IMR-90 (cell line): ENCODE measurements at regions not wholly inside any gene's neighbourhood (a gene's known extent, or its start where the extent isn't known, plus 50 kb on each side); places are given as distances from the start of the nearest gene placed in this dataset.

Source experiments
- ATAC-seq: fragments of 200-7000 bp; cut with Tn5 transposase; 2 replicates; pipeline ENCODE4 v1.9.1; 2020; ENCODE audit warnings: low read depth, mild to moderate bottlenecking, moderate library complexity
- BruUV-seq: library from RNA; stranded (reverse); fragments of 400-500 nt; replicated peaks from 2 replicates; lab custom pipeline; 2021; lab: Mats Ljungman, UMichigan
- CTCF ChIA-PET: fragments of 300-600 bp; formaldehyde crosslinking; extraction: SDS; loops from one replicate; lab custom pipeline; 2021; ENCODE audit warnings: antibody characterized with exemption; lab: Yijun Ruan, JAX
- POLR2A ChIA-PET: fragments of 300-600 bp; sonication (Branson Sonifier 250); formaldehyde crosslinking; loops from one replicate; lab custom pipeline; 2022; ENCODE audit warnings: antibody characterized with exemption; ENCODE audit not compliant: unreplicated experiment; lab: Charles Lee
- DNase-seq: peaks from one replicate; pipeline ENCODE4 v3.0.0; 2013
- H2AFZ ChIP-seq: replicated peaks from 2 replicates; pipeline ENCODE3; 2013; ENCODE audit warnings: low read length, mild to moderate bottlenecking; ENCODE audit not compliant: poor library complexity
- H2AK5ac ChIP-seq: 2 replicates; pipeline ENCODE4 v1.6.1; 2013; ENCODE audit warnings: low read depth, low read length, inconsistent platforms
- H2AK9ac ChIP-seq: replicated peaks from 2 replicates; pipeline ENCODE3; 2013; ENCODE audit warnings: mild to moderate bottlenecking, low read depth, low read length, moderate library complexity; ENCODE audit not compliant: poor library complexity
- H2BK120ac ChIP-seq: 2 replicates; pipeline ENCODE4 v1.6.1; 2013; ENCODE audit warnings: low read depth, low read length, inconsistent platforms
- H2BK15ac ChIP-seq: 3 replicates; pipeline ENCODE4 v1.6.1; 2013; ENCODE audit warnings: low read depth, low read length, inconsistent platforms
- H2BK20ac ChIP-seq: 2 replicates; pipeline ENCODE4 v1.6.1; 2013; ENCODE audit warnings: low read depth, mild to moderate bottlenecking, inconsistent platforms, low read length, moderate library complexity
- H2BK5ac ChIP-seq: 2 replicates; pipeline ENCODE4 v1.6.1; 2013; ENCODE audit warnings: mild to moderate bottlenecking, low read depth, low read length, inconsistent platforms; ENCODE audit not compliant: poor library complexity, severe bottlenecking
- H3K14ac ChIP-seq: replicated peaks from 2 replicates; pipeline ENCODE4 v1.6.1; 2013; ENCODE audit warnings: low read depth, low read length, inconsistent platforms
- H3K18ac ChIP-seq: 2 replicates; pipeline ENCODE4 v1.6.1; 2013; ENCODE audit warnings: low read depth, low read length, control low read depth
- H3K23ac ChIP-seq: 2 replicates; pipeline ENCODE4 v1.6.1; 2013; ENCODE audit warnings: low read depth, low read length, inconsistent platforms
- H3K27ac ChIP-seq: 2 replicates; pipeline ENCODE4 v1.5.1; 2013; ENCODE audit warnings: mild to moderate bottlenecking, control low read depth, low read length; ENCODE audit not compliant: insufficient read depth
- H3K27me3 ChIP-seq: 2 replicates; pipeline ENCODE4 v1.6.1; 2013; ENCODE audit warnings: low read length; ENCODE audit not compliant: control insufficient read depth, insufficient read depth
- H3K36me3 ChIP-seq: 2 replicates; pipeline ENCODE4 v1.6.1; 2013; ENCODE audit warnings: low read length, mixed read lengths; ENCODE audit not compliant: control insufficient read depth, insufficient read depth
- H3K4ac ChIP-seq: 2 replicates; pipeline ENCODE4 v1.6.1; 2013; ENCODE audit warnings: low read depth, low read length, inconsistent platforms
- H3K4me1 ChIP-seq: 2 replicates; pipeline ENCODE4 v1.6.1; 2013; ENCODE audit warnings: low read length, mixed read lengths; ENCODE audit not compliant: control insufficient read depth, insufficient read depth
- H3K4me2 ChIP-seq: 2 replicates; pipeline ENCODE4 v1.6.1; 2013; ENCODE audit warnings: low read depth, mild to moderate bottlenecking, control low read depth, low read length, moderate library complexity
- H3K4me3 ChIP-seq: 2 replicates; pipeline ENCODE4 v1.5.1; 2013; ENCODE audit warnings: low read depth, mild to moderate bottlenecking, control low read depth, low read length, moderate library complexity; ENCODE audit not compliant: insufficient read depth
- H3K56ac ChIP-seq: 2 replicates; pipeline ENCODE4 v1.6.1; 2013; ENCODE audit warnings: low read length, inconsistent platforms; ENCODE audit not compliant: insufficient read depth; ENCODE audit errors: extremely low read depth
- H3K79me1 ChIP-seq, 2 experiments: 2 replicates each; pipeline ENCODE4 v1.6.1; 2013; ENCODE audit warnings: low read length in 2 of 2, inconsistent platforms in 1 of 2, low read depth in 1 of 2
- H3K9ac ChIP-seq: 2 replicates; pipeline ENCODE4 v1.6.1; 2013; ENCODE audit warnings: low read depth, low read length, control low read depth
- H3K9me1 ChIP-seq: 2 replicates; pipeline ENCODE4 v1.6.1; 2013; ENCODE audit warnings: low read length, inconsistent platforms; ENCODE audit not compliant: insufficient read depth
- H3K9me3 ChIP-seq: 2 replicates; pipeline ENCODE4 v1.6.1; 2013; ENCODE audit warnings: low read length; ENCODE audit not compliant: control insufficient read depth, insufficient read depth
- H4K20me1 ChIP-seq: 2 replicates; pipeline ENCODE4 v1.6.1; 2013; ENCODE audit warnings: low read length, inconsistent platforms; ENCODE audit not compliant: insufficient read depth
- H4K5ac ChIP-seq: 2 replicates; pipeline ENCODE4 v1.6.1; 2013; ENCODE audit warnings: mild to moderate bottlenecking, low read depth, low read length, control low read depth
- H4K8ac ChIP-seq, 2 experiments: 2 replicates each; pipeline ENCODE4 v1.6.1; 2013; ENCODE audit warnings: low read depth in 2 of 2, low read length in 2 of 2, control low read depth in 1 of 2, inconsistent platforms in 1 of 2
- H4K91ac ChIP-seq: 2 replicates; pipeline ENCODE4 v1.6.1; 2013; ENCODE audit warnings: low read depth, low read length, inconsistent platforms; ENCODE audit not compliant: insufficient read depth
- CTCF ChIP-seq: conservative IDR thresholded peaks from 2 replicates; pipeline ENCODE4 v1.5.1; 2012; ENCODE audit warnings: mild to moderate bottlenecking, low read depth, low read length, improper control_type of control experiment
- FOS ChIP-seq: fragments of 150-350 bp; IDR thresholded peaks from 2 replicates; pipeline ENCODE4 v1.6.1; 2016; ENCODE audit warnings: low read depth, low read length
- MAFK ChIP-seq: IDR thresholded peaks from 2 replicates; pipeline ENCODE4 v1.6.1; 2012; ENCODE audit warnings: low read depth, low read length, improper control_type of control experiment
- MAZ ChIP-seq: IDR thresholded peaks from 2 replicates; pipeline ENCODE4 v1.6.1; 2012; ENCODE audit warnings: low read depth, mild to moderate bottlenecking, low read length, improper control_type of control experiment, moderate library complexity, borderline replicate concordance
- MXI1 ChIP-seq: IDR thresholded peaks from 2 replicates; pipeline ENCODE4 v1.6.1; 2012; ENCODE audit warnings: low read depth, mild to moderate bottlenecking, low read length, moderate library complexity, borderline replicate concordance
- POLR2A ChIP-seq: IDR thresholded peaks from 2 replicates; pipeline ENCODE4 v1.6.1; 2012; ENCODE audit warnings: mild to moderate bottlenecking, low read depth, low read length
- RFX5 ChIP-seq: IDR thresholded peaks from 2 replicates; pipeline ENCODE4 v1.8.0; 2012; ENCODE audit warnings: low read depth, mild to moderate bottlenecking, low read length, moderate library complexity
- SMC3 ChIP-seq: fragments of 150-350 bp; IDR thresholded peaks from 2 replicates; pipeline ENCODE4 v1.6.1; 2016; ENCODE audit warnings: low read depth, mild to moderate bottlenecking, antibody characterized with exemption, low read length, moderate library complexity
- WGBS, 2 experiments: methylation state at CpG; one replicate each; pipeline versions ENCODE4 v1.1.5 to v1.1.7; 2013; ENCODE audit warnings: missing lambda C conversion rate in 2 of 2; ENCODE audit not compliant: insufficient read length in 1 of 2; ENCODE audit errors: extremely low coverage in 2 of 2; 5-methylcytosine and 5-hydroxymethylcytosine counted together
- dilution Hi-C: fragments of 300-500 bp; cut with HindIII; formaldehyde crosslinking; loops from one replicate; pipeline ENCODE4 v1.14.3; 2018; ENCODE audit warnings: low sequenced_read_pairs; ENCODE audit not compliant: unreplicated experiment
- in situ Hi-C: fragments of 300-500 bp; cut with MboI; formaldehyde crosslinking; loops from 3 replicates; pipeline ENCODE4 v1.14.3; 2019; ENCODE audit warnings: low sequenced_read_pairs, inconsistent platforms, mixed read lengths
- intact Hi-C: fragments of 100-400 bp; cut with micrococcal nuclease; formaldehyde crosslinking; loops from 2 replicates; pipeline ENCODE4 v1.10.0; 2022
- TF ChIP-seq, protein P1 (sequence below): fragments of 150-350 bp; IDR thresholded peaks from 2 replicates; pipeline ENCODE4 v1.6.1; 2017; ENCODE audit warnings: mild to moderate bottlenecking, antibody characterized with exemption, low read length, low read depth

DNA sequence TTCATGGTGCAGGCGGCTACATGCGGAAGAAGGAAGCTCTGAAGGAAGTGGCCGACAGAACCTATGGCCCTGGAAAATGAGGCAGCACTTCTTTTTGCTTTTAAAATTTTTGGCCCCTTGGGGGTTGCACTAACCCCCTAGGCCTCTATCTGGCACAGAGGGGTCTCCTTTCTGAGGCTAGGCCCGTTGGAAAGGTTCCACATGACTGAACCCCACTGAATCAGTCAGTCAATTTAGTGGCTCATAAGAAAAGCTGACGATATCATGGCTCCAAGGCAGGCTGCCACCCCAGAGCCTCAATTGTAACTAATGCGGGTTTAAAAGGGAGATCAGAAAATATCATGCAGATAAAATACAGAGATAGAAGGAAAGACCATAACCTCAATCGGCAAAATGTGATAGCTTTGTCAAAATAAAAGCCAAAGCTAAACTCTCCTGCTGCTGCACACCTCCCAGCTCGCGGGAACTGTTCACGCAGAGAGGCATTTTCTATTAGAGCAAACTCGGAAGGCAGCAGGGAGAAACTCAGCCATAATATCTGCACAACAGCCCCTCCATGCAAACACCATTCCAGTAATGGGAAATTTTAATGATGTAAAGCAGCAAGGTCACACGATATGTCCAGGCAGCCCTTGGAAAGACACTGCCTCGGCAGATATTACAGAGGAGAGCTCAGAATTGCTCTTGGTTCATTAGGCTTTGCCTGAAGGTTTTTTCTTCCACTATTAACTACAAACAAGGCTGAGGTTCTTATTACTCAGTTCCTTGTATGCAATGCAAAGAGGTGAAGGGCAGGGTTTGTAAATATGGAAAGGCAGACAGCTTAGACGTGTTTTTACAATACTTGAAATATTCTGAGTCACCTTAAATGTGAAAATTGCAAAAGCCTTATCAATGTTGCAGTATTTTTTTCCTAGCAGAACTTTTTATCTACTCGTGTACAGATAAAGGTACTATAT, 200.4 kb upstream of the PMFBP1 start:
- Histone ChIP-seq H3K4me1 (no peaks in the 10 kb centered on the region), H3K36me3 (no peaks in the 10 kb centered on the region), H4K20me1 (no peaks in the 10 kb centered on the region), H4K5ac (no peak overlapping the region), H3K4me2 (no peak overlapping the region), H4K8ac (no peak overlapping the region), H3K79me1 (no peaks in the 10 kb centered on the region), H3K18ac (no peak overlapping the region), H3K9ac (no peak overlapping the region), H4K91ac (no peak overlapping the region), H2AK5ac (no peak overlapping the region), H3K9me3 (no peaks in the 10 kb centered on the region), H2BK5ac (no peak overlapping the region), H2BK20ac (no peak overlapping the region), H3K4me3 (no peak overlapping the region), H2AFZ (no peak overlapping the region), H3K9me1 (no peaks in the 10 kb centered on the region), H2AK9ac (no peak overlapping the region), H3K4ac (no peak overlapping the region), H3K23ac (no peak overlapping the region), H3K27ac (no peak overlapping the region), H2BK15ac (no peak overlapping the region), H3K56ac (no peak overlapping the region), H3K27me3 (no peaks in the 10 kb centered on the region), H2BK120ac (no peak overlapping the region), H3K14ac (no peak overlapping the region)
- no CpG with 5 or more reads among the region's 15 CpGs for whole genome bisulfite sequencing, 2 experiments
- TF ChIP-seq MAFK, result no peak
- TF ChIP-seq, protein P1, sequence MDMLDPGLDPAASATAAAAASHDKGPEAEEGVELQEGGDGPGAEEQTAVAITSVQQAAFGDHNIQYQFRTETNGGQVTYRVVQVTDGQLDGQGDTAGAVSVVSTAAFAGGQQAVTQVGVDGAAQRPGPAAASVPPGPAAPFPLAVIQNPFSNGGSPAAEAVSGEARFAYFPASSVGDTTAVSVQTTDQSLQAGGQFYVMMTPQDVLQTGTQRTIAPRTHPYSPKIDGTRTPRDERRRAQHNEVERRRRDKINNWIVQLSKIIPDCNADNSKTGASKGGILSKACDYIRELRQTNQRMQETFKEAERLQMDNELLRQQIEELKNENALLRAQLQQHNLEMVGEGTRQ, result no peak
- no peak for TF ChIP-seq FOS
- no peak for TF ChIP-seq POLR2A
- no peak for TF ChIP-seq MAZ
- no peak for TF ChIP-seq MXI1
- TF ChIP-seq SMC3, result no peak
- no peak for TF ChIP-seq CTCF
- TF ChIP-seq RFX5, result no peak
- dilution Hi-C loops (no loop called here), intact Hi-C loops (no loop called here), in situ Hi-C loops (no loop called here)
- BruUV-seq, result no TSS peak
- no peak for ATAC-seq
- ChIA-PET CTCF (interaction anchor here (1.4 kb wide), 1 partner anchor 15 kb away, joined by 5 read pairs; no protein-coding TSS in a partner anchor), POLR2A (no interaction called here)
- DNase-seq, result no peak
